Natural killer cell (primary cell): ENCODE measurements at regions not wholly inside any gene's neighbourhood (a gene's known extent, or its start where the extent isn't known, plus 50 kb on each side); places are given as distances from the start of the nearest gene placed in this dataset.

Source experiments
- ATAC-seq, 3 donors: fragments of 150-1000 bp in 2 of 3; fragments of 200-7000 bp in 1 of 3; cut with Tn5 transposase; 1 replicate in 1 of 3; 2 replicates in 2 of 3; pipeline ENCODE4 v1.10.0; 2021; ENCODE audit warnings: mild to moderate bottlenecking in 2 of 3, moderate library complexity in 2 of 3
- DNase-seq, 2 donors: peaks; one replicate each; pipeline versions ENCODE4 v3.0.0 to v3.0.0-alpha.2; 2013 to 2021; ENCODE audit warnings: mixed read lengths in 1 of 2
- H3K27ac ChIP-seq: one replicate; pipeline ENCODE4 v1.5.1; 2013; ENCODE audit warnings: mild to moderate bottlenecking, low read length
- H3K27me3 ChIP-seq: one replicate; pipeline ENCODE4 v1.6.1; 2013; ENCODE audit warnings: low read length; ENCODE audit not compliant: control insufficient read depth, insufficient read depth
- H3K36me3 ChIP-seq: one replicate; pipeline ENCODE4 v1.6.1; 2013; ENCODE audit warnings: low read length; ENCODE audit not compliant: control insufficient read depth, insufficient read depth
- H3K4me1 ChIP-seq: one replicate; pipeline ENCODE4 v1.6.1; 2013; ENCODE audit warnings: low read length; ENCODE audit not compliant: control insufficient read depth, insufficient read depth
- H3K4me3 ChIP-seq: one replicate; pipeline ENCODE4 v1.5.1; 2013; ENCODE audit warnings: low read length
- H3K9me3 ChIP-seq: one replicate; pipeline ENCODE4 v1.6.1; 2013; ENCODE audit warnings: low read length; ENCODE audit not compliant: control insufficient read depth, insufficient read depth
- H3K27ac Mint-ChIP-seq, 2 donors: one replicate each; pipeline ENCODE4 v1.8.0; 2022; ENCODE audit warnings: mild to moderate bottlenecking in 2 of 2, mixed read lengths in 2 of 2, moderate library complexity in 1 of 2
- H3K27me3 Mint-ChIP-seq, 2 donors: one replicate each; pipeline ENCODE4 v1.8.0; 2022; ENCODE audit warnings: low read depth in 2 of 2, mixed read lengths in 2 of 2
- H3K36me3 Mint-ChIP-seq: one replicate; pipeline ENCODE4 v1.8.0; 2022; ENCODE audit warnings: mixed read lengths
- H3K4me1 Mint-ChIP-seq, 2 donors: one replicate each; pipeline ENCODE4 v1.8.0; 2022; ENCODE audit warnings: mixed read lengths in 2 of 2
- H3K4me3 Mint-ChIP-seq: one replicate; pipeline ENCODE4 v1.8.0; 2022; ENCODE audit warnings: mild to moderate bottlenecking, moderate library complexity, mixed read lengths
- H3K9me3 Mint-ChIP-seq, 2 donors: one replicate each; pipeline ENCODE4 v1.8.0; 2022; ENCODE audit warnings: mixed read lengths in 2 of 2
- WGBS: methylation state at CpG from one replicate; pipeline ENCODE4 v1.1.7; 2013; ENCODE audit warnings: missing lambda C conversion rate; ENCODE audit not compliant: insufficient coverage; 5-methylcytosine and 5-hydroxymethylcytosine counted together
- intact Hi-C: fragments of 100-400 bp; cut with micrococcal nuclease; formaldehyde crosslinking; loops from one replicate; pipeline ENCODE4 v1.14.2; 2022
- TF ChIP-seq, protein P1 (sequence below): fragments of 200-600 bp; IDR thresholded peaks from one replicate; pipeline ENCODE4 v1.8.0; 2022; ENCODE audit warnings: antibody characterized with exemption

DNA sequence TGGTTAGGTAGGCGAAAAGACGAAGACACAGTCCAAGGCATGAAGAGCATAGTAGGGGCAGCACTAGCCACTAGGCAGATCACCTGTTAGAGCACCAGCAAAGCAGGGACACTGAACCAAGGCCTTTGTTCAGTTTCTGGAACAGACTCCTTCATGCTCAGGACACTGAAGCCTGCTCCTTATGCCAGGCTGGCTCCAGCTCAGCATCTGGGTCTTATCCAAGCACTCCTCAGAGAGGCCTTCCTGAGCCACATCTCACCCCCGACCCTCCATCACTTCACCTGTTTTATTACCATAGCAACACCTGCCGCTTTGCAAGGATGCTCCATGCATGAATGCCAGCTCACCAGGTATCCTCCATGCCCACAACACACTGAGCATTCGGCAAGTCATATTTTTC is 206.3 kb upstream of the CHRNA7 start:
- TF ChIP-seq, protein P1, sequence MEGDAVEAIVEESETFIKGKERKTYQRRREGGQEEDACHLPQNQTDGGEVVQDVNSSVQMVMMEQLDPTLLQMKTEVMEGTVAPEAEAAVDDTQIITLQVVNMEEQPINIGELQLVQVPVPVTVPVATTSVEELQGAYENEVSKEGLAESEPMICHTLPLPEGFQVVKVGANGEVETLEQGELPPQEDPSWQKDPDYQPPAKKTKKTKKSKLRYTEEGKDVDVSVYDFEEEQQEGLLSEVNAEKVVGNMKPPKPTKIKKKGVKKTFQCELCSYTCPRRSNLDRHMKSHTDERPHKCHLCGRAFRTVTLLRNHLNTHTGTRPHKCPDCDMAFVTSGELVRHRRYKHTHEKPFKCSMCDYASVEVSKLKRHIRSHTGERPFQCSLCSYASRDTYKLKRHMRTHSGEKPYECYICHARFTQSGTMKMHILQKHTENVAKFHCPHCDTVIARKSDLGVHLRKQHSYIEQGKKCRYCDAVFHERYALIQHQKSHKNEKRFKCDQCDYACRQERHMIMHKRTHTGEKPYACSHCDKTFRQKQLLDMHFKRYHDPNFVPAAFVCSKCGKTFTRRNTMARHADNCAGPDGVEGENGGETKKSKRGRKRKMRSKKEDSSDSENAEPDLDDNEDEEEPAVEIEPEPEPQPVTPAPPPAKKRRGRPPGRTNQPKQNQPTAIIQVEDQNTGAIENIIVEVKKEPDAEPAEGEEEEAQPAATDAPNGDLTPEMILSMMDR: no peak
- ATAC-seq: no peak
- H3K9me3 ChIP-seq: no peaks in the 10 kb centered on the region
- no peak overlapping the region for H3K4me3 ChIP-seq
- H3K27ac ChIP-seq: no peak overlapping the region
- Mint-ChIP-seq H3K4me1 (no peaks in the 10 kb centered on the region), H3K9me3 (no peaks in the 10 kb centered on the region), H3K27me3 (peaks cover 7 to 10% of the 10 kb centered on the region in 2 donors), H3K36me3 (no peaks in the 10 kb centered on the region), H3K4me3 (no peak overlapping the region), H3K27ac (no peak overlapping the region)
- H3K36me3 ChIP-seq: no peaks in the 10 kb centered on the region
- no peak for DNase-seq
- peaks cover 2% of the 10 kb centered on the region for H3K27me3 ChIP-seq
- WGBS: 73% methylated on average over 4 of the region's 5 CpGs
- intact Hi-C loops: no loop called here
- H3K4me1 ChIP-seq: no peaks in the 10 kb centered on the region

DNA sequence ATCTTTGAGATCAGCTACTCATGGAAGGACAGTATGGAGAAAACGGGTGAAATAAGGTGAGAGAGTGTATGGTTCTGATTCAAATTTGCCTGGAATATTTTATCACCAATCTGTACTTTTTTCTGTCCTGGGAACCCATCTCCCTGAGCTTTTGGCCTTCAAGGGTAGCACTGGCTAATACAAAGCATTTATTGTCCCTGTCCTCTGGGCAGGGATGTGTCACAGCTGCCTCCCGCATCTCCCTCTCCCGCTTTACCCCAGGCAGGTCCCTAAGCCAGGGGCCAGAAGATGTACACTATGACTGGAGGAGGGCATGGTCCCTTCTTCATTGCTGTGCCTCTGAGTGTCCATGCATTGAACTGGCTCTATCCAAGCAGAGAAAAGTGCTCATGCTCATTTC is 201.7 kb upstream of the CHRNA7 start:
- WGBS: 92% methylated on average over 3 of the region's 3 CpGs
- ATAC-seq: no peak
- intact Hi-C loops: no loop called here
- H3K4me3 Mint-ChIP-seq: no peak overlapping the region
- H3K4me1 Mint-ChIP-seq: no peaks in the 10 kb centered on the region
- Histone ChIP-seq H3K27ac (no peak overlapping the region), H3K4me1 (no peaks in the 10 kb centered on the region), H3K9me3 (no peaks in the 10 kb centered on the region), H3K4me3 (no peak overlapping the region), H3K27me3 (no peaks in the 10 kb centered on the region), H3K36me3 (no peaks in the 10 kb centered on the region)
- no peak for DNase-seq
- no peaks in the 10 kb centered on the region for H3K9me3 Mint-ChIP-seq
- H3K36me3 Mint-ChIP-seq: no peaks in the 10 kb centered on the region
- H3K27me3 Mint-ChIP-seq: peaks cover 14 to 17% of the 10 kb centered on the region in 2 donors
- TF ChIP-seq, protein P1: no peak
- H3K27ac Mint-ChIP-seq: no peak overlapping the region

DNA sequence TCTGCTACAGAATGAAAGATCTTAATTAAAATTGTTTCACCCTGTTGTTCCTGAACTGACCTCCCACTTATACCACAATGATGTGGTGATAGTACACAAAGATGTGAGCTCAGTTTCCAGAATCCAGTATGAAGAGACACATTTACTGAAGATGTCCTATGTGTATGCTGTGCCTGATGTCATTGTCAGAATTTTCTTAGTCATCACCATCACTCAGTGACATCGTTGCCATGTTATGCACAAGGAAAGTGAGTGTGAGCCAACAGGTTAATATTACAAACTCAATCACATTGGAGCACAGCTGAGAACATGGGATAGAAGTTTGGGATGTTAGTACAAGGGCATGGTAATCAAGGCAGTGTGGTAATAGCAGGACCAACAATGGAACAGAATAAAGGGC is 199.7 kb upstream of the CHRNA7 start:
- Histone ChIP-seq H3K4me1 (no peaks in the 10 kb centered on the region), H3K9me3 (no peaks in the 10 kb centered on the region), H3K4me3 (no peak overlapping the region), H3K27me3 (no peaks in the 10 kb centered on the region), H3K36me3 (no peaks in the 10 kb centered on the region), H3K27ac (no peak overlapping the region)
- Mint-ChIP-seq H3K4me1 (no peaks in the 10 kb centered on the region), H3K9me3 (no peaks in the 10 kb centered on the region), H3K27me3 (peaks cover 17 to 30% of the 10 kb centered on the region in 2 donors), H3K4me3 (no peak overlapping the region), H3K36me3 (no peaks in the 10 kb centered on the region), H3K27ac (no peak overlapping the region)
- DNase-seq (no peak), ATAC-seq (no peak)
- no CpG with 5 or more reads among the region's 1 CpG for WGBS
- intact Hi-C loops: no loop called here
- TF ChIP-seq, protein P1: no peak

DNA sequence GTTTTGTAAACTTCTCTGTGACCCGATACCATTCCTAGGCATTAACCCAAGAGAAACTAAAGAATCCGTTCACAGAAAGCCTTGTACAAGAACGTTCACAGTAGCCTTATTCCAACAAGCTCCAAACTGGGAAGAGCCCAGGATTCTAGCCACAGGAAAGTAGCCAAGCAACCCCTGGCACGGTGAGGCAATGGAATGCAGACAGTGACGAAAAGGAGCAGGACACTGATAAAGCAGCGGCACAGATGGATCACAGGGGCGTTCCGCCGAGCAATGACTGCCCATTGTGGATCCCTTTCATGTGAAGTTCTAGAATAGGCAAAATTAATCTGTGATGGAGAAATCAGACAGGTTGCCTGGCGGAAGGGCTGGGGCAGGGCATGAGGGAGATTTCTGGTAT is 198.7 kb upstream of the CHRNA7 start:
- Histone ChIP-seq H3K4me3 (no peak overlapping the region), H3K27me3 (no peaks in the 10 kb centered on the region), H3K27ac (no peak overlapping the region), H3K4me1 (no peaks in the 10 kb centered on the region), H3K9me3 (no peaks in the 10 kb centered on the region), H3K36me3 (no peaks in the 10 kb centered on the region)
- intact Hi-C loops: no loop called here
- Mint-ChIP-seq H3K36me3 (no peaks in the 10 kb centered on the region), H3K27ac (no peak overlapping the region), H3K4me3 (no peak overlapping the region), H3K4me1 (no peaks in the 10 kb centered on the region), H3K27me3 (peaks cover 18 to 37% of the 10 kb centered on the region in 2 donors), H3K9me3 (no peaks in the 10 kb centered on the region)
- TF ChIP-seq, protein P1: no peak
- no peak for ATAC-seq
- WGBS: 84% methylated on average over 10 of the region's 10 CpGs
- DNase-seq: no peak
